Thymus (tissue), 11 donors: ENCODE measurements at regions not wholly inside any gene's neighbourhood (a gene's known extent, or its start where the extent isn't known, plus 50 kb on each side); places are given as distances from the start of the nearest gene placed in this dataset.
"Not testable (repeated sequence)": the region's sequence is repeated elsewhere in the genome, so short reads cannot be mapped to it uniquely, and the experiment has no call there.

Experiments used
- DNase-seq, 9 donors: peaks; one replicate each; pipeline ENCODE4 v3.0.0-alpha.2; 2013; ENCODE audit warnings: low spot score in 9 of 9, low read depth in 6 of 9, missing footprints in 1 of 9
- H3K27ac ChIP-seq, 2 donors: one replicate each; pipeline ENCODE4 v1.5.1; 2013; ENCODE audit warnings: control low read depth in 1 of 2, low read depth in 1 of 2, low read length in 1 of 2, mild to moderate bottlenecking in 1 of 2, moderate library complexity in 1 of 2
- H3K27me3 ChIP-seq, 2 donors: one replicate each; pipeline ENCODE4 v1.5.1; 2013; ENCODE audit warnings: low read length in 1 of 2; ENCODE audit not compliant: control insufficient read depth in 2 of 2, insufficient read depth in 1 of 2
- H3K36me3 ChIP-seq, 2 donors: one replicate each; pipeline ENCODE4 v1.5.1; 2013; ENCODE audit warnings: low read length in 1 of 2, mild to moderate bottlenecking in 1 of 2, moderate library complexity in 1 of 2; ENCODE audit not compliant: control insufficient read depth in 2 of 2, insufficient read depth in 2 of 2
- H3K4me1 ChIP-seq, 2 donors: one replicate each; pipeline ENCODE4 v1.5.1; 2013; ENCODE audit warnings: low read length in 2 of 2; ENCODE audit not compliant: control insufficient read depth in 2 of 2, insufficient read depth in 2 of 2
- H3K4me3 ChIP-seq, 2 donors: one replicate each; pipeline ENCODE4 v1.5.1; 2013; ENCODE audit warnings: low read length in 2 of 2, control low read depth in 1 of 2, mild to moderate bottlenecking in 1 of 2
- H3K9me3 ChIP-seq, 2 donors: one replicate each; pipeline ENCODE4 v1.5.1; 2013; ENCODE audit warnings: low read length in 1 of 2, mild to moderate bottlenecking in 1 of 2; ENCODE audit not compliant: control insufficient read depth in 2 of 2, insufficient read depth in 1 of 2
- WGBS: extraction: QIAGEN DNeasy Blood & Tissue Kit; methylation state at CpG from one replicate; pipeline ENCODE4 v1.1.7; 2013; 5-methylcytosine and 5-hydroxymethylcytosine counted together
- donor health status: healthy.

GRCh38 chr11:135004495-135004894, 592.5 kb upstream of the B3GAT1 start:
- H3K27ac ChIP-seq: no peak overlapping the region
- no peak for DNase-seq
- WGBS: 78% methylated on average over 5 of the region's 5 CpGs
- H3K36me3 ChIP-seq: no peaks in the 10 kb centered on the region
- no peaks in the 10 kb centered on the region for H3K27me3 ChIP-seq
- H3K4me1 ChIP-seq: no peaks in the 10 kb centered on the region
- H3K9me3 ChIP-seq: no peaks in the 10 kb centered on the region
- H3K4me3 ChIP-seq: no peak overlapping the region

DNA sequence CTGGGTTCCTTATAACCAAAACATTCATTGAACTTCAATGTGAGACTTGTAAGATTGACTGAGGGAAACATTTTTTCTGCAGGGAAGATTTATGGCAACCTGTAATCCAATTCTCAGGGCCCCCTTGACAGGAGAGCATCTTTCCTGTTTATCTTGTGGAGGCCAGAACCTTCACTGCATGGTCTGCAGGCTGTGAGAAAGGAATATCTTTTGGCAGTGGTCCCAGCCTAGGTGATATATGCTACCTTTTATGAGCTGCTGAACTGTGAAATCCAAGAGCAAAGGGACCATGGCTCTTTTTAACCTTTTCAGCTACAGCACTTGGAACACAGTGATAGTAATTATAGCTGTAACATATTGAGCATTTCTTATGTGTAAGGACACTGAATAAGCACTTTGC, 590.2 kb upstream of the B3GAT1 start:
- Histone ChIP-seq H3K27ac (no peak overlapping the region), H3K36me3 (no peaks in the 10 kb centered on the region), H3K9me3 (no peaks in the 10 kb centered on the region), H3K4me3 (no peak overlapping the region), H3K4me1 (no peaks in the 10 kb centered on the region), H3K27me3 (no peaks in the 10 kb centered on the region)
- DNase-seq: no peak

DNA sequence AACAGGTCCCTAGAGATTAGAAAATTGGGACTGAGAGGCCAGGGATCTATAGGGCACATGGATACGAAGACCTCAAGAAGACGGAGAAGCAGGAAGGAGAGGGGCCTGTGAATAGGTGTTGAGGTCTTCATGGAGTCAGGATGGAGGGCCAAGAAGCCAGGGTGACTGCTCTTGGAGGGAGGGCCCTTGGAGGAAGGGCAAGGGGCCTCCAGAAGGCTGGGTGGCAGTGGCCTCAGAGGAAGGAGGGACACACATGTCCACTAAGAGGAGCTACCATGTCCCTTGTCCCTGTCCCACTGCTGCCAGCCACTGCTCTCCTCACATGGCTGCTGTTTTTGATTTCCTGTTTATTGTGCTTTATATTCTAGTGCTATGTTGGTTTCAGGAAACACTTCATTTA, 589.5 kb upstream of the B3GAT1 start:
- 95% methylated on average over 2 of the region's 2 CpGs for WGBS
- H3K27ac ChIP-seq: no peak overlapping the region
- no peaks in the 10 kb centered on the region for H3K4me1 ChIP-seq
- H3K9me3 ChIP-seq: no peaks in the 10 kb centered on the region
- H3K4me3 ChIP-seq: no peak overlapping the region
- H3K36me3 ChIP-seq: no peaks in the 10 kb centered on the region
- DNase-seq: no peak
- H3K27me3 ChIP-seq: no peaks in the 10 kb centered on the region

GRCh38 chr11:135001065-135001464, 589.0 kb upstream of the B3GAT1 start:
- 82% methylated on average over 5 of the region's 5 CpGs for whole genome bisulfite sequencing
- not testable (repeated sequence) for H3K27ac ChIP-seq, DNase-seq, H3K4me3 ChIP-seq, H3K27me3 ChIP-seq, H3K9me3 ChIP-seq, H3K36me3 ChIP-seq, H3K4me1 ChIP-seq

DNA sequence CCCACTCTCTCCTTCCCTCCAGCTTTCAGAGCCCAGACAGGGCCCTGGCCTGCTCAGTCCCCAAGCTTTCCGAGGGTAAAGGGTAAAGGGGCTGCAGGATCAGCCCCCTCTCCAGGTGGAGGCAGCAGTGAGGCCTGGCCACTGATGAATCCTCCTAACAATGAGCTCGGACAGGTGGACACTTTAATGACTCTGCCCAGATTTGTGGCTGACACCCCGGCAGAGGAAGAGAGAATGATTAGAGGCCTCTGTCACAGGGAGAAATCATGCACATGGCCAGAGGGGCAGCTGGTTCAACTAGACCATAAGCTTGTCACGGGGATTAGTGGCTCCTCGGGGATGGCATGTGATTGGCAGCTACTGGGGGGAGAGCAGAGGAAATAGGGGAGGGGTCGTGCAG, 587.5 kb upstream of the B3GAT1 start:
- Histone ChIP-seq H3K27me3 (no peaks in the 10 kb centered on the region), H3K4me3 (no peak overlapping the region), H3K4me1 (no peaks in the 10 kb centered on the region), H3K36me3 (no peaks in the 10 kb centered on the region), H3K27ac (no peak overlapping the region), H3K9me3 (no peaks in the 10 kb centered on the region)
- DNase-seq: no peak
- WGBS: 28% methylated on average over 6 of the region's 6 CpGs

- Histone ChIP-seq H3K27ac (no peak overlapping the region), H3K4me1 (no peaks in the 10 kb centered on the region), H3K36me3 (no peaks in the 10 kb centered on the region), H3K4me3 (no peak overlapping the region), H3K27me3 (no peaks in the 10 kb centered on the region), H3K9me3 (no peaks in the 10 kb centered on the region)
- no peak for DNase-seq
- 94% methylated on average over 11 of the region's 11 CpGs for WGBS
Measured at GRCh38 chr11:134997652-134998320, 585.7 kb upstream of the B3GAT1 start.

DNA sequence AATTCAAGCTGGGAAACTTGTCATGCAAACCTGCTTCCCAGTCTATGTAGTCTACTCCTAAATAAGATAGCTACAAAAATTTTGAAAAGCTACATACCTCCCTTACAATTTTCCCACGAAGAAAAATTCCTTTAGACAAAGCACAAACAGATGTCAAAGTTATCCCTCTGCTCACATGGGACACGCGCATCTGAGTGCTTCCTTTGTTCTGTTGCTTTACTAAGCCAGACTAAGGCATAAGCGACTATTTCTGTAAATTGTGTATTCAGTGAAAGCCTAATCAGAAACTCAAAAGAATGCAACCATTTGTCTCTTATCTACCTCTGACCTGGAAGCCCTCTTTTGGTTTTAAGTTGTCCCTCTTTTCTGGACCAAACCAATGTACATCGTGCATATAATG, 583.7 kb upstream of the B3GAT1 start:
- Histone ChIP-seq H3K27ac (no peak overlapping the region), H3K4me3 (no peak overlapping the region), H3K4me1 (no peaks in the 10 kb centered on the region), H3K36me3 (no peaks in the 10 kb centered on the region), H3K9me3 (no peaks in the 10 kb centered on the region), H3K27me3 (no peaks in the 10 kb centered on the region)
- WGBS: 67% methylated on average over 5 of the region's 5 CpGs
- no peak for DNase-seq

GRCh38 chr11:134994431-134994830, 582.4 kb upstream of the B3GAT1 start:
- no peaks in the 10 kb centered on the region for H3K27me3 ChIP-seq
- no peak overlapping the region for H3K27ac ChIP-seq
- no peak overlapping the region for H3K4me3 ChIP-seq
- H3K36me3 ChIP-seq: no peaks in the 10 kb centered on the region
- no peaks in the 10 kb centered on the region for H3K9me3 ChIP-seq
- no peaks in the 10 kb centered on the region for H3K4me1 ChIP-seq
- DNase-seq: no peak

DNA sequence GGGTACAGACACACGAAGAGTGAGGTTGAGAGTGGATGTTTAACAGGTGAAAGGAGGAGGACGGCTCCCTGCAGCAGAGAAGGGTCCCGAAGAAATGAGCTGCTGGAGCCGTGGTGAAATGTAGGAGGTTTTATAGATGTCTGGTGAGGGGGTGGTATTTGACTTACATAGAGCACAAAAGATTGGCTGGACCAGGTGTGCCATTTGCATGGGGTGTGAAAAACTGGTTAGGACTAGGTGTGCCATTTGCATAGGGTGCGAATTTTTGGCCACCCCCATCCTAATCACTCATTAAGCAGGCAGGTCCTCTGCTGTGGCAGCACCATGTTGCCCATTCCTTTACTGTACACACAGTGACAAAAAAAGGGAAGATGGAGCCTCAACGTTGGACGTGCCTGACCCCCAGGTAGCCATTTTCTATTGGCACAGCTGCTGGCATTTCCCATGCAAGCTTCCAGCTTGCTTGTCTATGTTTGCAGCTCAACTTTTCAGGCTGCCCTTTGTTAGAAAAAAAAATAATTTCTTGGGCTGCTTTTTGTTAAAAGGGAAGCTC, 581.7 kb upstream of the B3GAT1 start:
- H3K36me3 ChIP-seq: no peaks in the 10 kb centered on the region
- 79% methylated on average over 7 of the region's 7 CpGs for WGBS
- H3K9me3 ChIP-seq: no peaks in the 10 kb centered on the region
- H3K4me1 ChIP-seq: no peaks in the 10 kb centered on the region
- DNase-seq: no peak
- H3K4me3 ChIP-seq: no peak overlapping the region
- no peaks in the 10 kb centered on the region for H3K27me3 ChIP-seq
- H3K27ac ChIP-seq: no peak overlapping the region
